ENCODE measurements at regions not wholly inside any gene's neighbourhood (a gene's known extent, or its start where the extent isn't known, plus 50 kb on each side); places are given as distances from the start of the nearest gene placed in this dataset.
A peak's percentile ranks its signal among the peaks of the same experiment; 100 is the strongest.

DNA sequence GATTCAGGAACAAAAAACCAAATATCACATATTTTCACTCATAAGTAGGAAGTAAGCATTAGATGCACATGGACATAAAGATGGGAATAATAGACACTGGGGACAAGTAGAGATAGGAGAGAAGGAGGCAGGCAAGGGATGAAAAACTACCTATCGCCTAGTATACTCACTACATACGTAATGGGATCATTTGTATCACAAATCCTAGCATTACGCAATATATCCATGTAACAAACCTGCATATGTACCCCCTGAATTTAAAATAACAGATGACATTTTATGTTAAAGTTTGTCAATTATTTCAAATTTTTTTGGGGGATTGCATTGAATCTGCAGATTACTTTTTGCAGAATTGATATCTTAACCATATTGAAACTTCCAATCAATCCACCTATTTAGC, 660.5 kb upstream of the MAN1A1 start:
- no peak for DNase-seq

- no peak for DNase-seq
Measured at GRCh38 chr6:120005292-120005976, 655.9 kb upstream of the MAN1A1 start.

- no peak for DNase-seq
Measured at GRCh38 chr6:119986934-119987549, 637.5 kb upstream of the MAN1A1 start.

DNA sequence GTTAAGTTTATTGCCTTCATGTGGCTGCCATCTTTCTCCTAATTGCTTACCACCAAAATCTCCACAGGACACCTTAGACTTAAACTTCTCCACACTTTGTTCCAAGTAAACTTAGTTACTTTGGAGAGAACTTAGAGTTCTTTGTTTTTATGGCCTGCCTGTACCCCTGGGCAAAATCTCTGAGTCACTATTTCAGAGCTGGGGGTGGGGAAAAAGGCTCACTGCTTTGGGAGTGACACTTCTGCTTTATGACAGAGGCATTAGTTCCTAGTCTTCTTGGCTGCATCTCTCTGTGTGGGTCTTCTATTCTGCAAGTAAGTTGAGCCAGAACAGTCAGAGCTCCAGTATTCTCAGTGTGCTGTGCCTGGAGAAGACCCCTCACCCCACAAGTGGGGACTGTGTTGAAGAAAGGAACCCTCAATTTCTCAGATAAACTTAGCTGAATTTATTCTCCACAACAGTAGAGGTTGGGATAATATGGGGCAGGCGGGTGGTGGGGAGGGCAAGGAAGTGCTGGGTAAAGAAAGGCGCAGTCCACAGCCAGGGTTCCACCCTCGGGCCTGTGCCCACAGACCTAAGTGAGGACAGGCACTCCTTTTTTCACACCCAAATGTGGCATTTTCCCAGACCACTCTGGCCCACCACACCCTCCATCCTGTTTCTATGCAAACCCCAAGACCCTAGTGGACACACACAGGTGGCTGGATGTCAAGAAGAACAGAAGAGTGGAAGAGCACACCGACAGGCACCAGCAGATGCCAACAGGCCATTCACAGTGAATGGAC, 636.6 kb upstream of the MAN1A1 start:
- DNase-seq = peak; percentile 19

DNA sequence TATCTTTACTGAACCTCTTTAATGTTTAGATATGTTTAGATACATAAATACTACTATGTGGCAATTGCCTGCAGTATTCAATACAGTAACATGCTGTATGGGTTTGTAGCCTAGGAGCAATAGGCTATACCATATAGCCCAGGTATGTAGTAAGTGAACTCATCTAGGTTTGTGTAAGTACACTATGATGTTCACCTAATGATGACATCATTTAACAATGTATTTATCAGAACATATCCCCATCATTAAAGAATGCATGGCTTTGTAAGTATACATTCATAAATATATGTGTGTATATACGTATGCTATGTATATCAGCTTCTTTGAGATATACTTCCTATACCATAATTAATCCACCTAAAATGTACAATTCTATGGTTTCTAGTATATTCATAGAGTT, 631.2 kb upstream of the MAN1A1 start:
- no peak for DNase-seq

DNA sequence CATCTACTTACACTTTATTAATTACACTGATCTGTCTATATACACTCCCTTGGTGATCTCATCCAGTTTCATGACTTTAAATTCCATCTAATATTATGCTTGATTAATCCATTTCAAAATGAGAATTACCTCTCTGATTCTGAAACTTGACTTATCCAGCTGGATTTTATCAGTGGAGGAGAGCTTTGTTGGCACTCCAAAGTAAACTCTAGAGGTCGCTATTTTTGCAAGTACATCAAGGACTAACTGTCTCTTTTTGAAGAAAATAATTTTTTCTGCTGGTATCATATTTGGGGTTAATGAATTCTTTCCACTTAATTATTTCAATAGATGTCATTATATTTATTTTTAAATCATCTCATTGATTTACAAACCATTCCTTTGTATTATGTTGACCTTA, 630.3 kb upstream of the MAN1A1 start:
- no peak for DNase-seq

DNA sequence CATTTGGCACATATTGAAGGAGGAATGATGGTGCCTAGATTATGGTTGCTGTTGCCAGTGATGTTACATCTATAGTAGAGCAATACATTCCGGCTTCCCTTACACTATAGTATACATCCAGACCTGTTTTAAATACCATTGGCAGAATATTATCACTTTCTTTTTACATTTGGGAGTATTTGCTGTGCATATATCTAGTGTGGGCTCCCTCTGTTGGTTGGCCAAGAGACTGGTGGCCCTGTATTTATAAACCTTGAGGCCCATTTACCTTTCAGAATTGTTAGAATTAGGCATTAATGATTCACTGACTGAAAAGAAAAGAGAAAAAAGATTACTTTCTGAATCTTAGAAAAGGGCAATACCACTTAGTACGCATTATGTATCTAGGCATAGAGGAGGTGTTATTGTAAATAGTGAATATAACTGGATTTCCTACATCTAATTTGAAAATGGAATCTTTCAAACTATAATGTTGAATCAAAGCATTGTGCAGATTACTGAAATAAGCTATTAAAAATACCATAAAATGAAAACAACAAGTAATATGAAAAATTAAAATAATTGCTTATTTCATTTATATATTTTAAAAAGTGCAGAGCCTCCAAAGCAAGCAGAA, 628.8 kb upstream of the MAN1A1 start:
- peak; percentile 47 for DNase-seq

DNA sequence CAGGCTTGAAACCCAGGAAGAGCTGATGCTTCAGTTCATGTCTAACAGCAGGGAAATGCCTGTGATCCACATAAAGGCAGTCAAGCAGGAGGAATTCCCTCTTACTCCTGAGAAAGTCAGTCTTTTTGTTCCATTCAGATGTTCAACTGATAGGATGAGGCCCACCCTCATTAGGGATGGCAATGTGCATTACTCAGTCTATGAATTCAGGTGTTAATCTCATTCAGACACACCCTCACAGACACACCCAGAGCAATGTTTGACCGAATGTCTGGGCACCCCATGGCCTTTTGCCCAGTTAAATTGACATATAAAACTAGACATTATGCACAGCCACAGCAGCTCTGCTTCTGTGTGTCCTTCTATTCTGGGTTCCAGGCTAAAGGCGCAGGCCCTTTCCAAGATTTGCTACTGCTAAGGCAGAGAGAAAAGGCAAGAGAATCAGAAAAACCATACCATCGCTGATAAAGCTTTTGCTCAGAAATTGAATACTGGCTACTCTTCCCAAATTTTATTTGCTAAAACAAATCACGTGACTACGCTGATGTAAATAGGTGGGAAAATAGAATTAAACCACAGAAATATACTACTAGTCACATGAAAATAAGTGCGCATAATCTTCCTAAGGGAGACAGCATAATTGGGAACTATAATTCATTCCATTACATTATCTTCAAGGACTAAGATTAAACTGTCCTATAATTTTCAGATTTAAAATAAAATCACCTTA, 625.0 kb upstream of the MAN1A1 start:
- DNase-seq = no peak

DNA sequence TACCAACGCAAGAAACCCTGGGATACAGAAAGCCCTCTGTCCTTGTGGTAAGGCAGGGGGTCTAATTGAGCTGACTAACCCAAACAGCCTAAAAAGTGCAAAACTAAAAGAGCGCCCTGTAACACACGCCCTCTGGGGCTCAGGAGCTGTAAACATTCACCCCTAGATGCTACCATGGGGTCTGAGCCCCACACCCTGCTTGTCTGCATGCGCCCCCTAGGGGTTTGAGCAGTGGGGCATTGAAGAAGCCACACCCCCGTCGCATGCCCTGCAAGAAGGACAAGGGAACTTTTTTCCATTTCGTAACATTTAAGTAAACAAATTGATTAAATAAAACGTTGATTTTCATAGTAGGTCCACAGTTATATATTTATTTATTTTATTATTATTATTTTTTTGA, 616.9 kb upstream of the MAN1A1 start:
- DNase-seq = peak; percentile 21

- no peak for DNase-seq
Measured at GRCh38 chr6:119965900-119966299, 616.3 kb upstream of the MAN1A1 start.

GRCh38 chr6:119965008-119965407, 615.4 kb upstream of the MAN1A1 start:
- no peak for DNase-seq

DNA sequence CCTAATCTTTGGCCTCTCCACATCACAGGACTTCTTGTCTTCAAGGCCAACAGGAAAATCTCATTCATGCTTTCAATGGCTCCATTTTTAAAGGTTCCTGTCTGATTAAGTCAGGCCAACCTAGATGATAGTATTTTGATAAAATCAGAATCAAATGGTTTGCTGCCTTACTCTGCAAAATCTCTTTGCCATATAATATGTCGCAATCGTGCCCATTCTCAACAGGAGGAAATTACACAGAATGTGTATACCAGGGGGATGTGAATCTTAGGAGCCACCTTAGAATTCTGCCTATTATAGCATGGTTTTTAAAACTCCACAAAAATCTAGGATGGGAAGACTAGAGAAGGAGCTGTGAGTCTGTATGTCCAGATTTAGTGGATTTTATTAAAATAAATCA, 612.9 kb upstream of the MAN1A1 start:
- DNase-seq = peak; percentile 33

DNA sequence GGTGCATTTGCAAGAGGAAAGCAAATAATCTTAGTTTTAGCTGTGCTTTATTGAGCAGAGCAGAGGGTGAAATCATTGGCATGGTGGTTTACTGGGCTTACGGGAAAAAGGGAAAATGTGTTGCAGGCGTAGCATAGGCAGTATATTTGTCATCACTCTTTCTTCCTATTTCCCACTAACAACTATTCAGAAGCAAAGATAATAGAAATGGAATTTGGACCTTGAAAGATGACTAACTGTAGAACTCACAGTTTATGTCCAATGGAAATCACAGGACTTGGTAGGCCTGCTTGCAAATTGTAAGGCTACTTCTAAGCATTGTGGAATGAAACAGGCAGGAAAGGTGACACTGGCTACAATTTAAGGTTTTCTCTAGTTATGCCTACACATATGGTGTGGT, 611.9 kb upstream of the MAN1A1 start:
- no peak for DNase-seq

- no peak for DNase-seq
Measured at GRCh38 chr6:119960456-119960855, 610.9 kb upstream of the MAN1A1 start.

DNA sequence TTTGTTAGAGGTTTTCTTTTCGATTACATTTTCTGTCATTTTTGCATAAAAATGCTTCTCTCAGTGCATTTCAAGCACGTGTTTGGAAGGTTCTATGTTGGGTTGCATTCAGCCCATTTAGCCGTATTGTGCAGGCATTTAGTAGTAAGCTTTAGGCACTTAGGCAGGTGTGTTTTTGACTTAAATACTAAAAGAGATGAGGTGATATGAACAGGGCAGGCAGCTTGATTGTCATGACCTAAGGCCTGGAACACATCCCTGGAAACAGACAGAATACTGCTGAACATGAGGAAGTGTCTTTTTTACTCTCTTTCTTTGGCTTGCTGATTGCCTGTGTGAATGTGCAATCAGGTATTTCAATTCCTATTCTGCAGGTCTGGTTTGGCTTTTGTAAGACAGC, 610.5 kb upstream of the MAN1A1 start:
- DNase-seq = no peak

- no peak for DNase-seq
Measured at GRCh38 chr6:119957195-119957594, 607.6 kb upstream of the MAN1A1 start.

GRCh38 chr6:119952696-119953095, 603.1 kb upstream of the MAN1A1 start:
- DNase-seq = no peak

GRCh38 chr6:119950681-119951080, 601.1 kb upstream of the MAN1A1 start:
- DNase-seq = no peak

- no peak for DNase-seq
Measured at GRCh38 chr6:119942078-119942752, 592.7 kb upstream of the MAN1A1 start.

DNA sequence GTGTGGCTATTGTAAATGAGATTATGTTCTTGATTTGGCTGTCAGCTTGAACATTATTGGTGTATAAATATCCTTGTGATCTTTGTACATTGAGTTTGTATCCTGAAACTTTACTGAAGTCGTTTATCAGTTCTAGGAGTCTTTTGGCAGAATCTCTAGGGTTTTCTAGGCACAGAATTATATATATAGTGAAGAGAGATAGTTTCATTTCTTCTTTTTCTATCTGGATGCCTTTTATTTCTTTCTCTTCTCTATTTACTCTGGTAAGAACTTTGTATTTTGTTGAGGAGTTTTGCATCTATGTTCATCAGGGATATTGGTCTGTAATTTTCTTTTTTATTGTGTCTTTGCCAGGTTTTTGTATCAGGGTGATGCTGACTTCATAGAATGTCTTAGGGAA, 589.2 kb upstream of the MAN1A1 start:
- no peak for DNase-seq

DNA sequence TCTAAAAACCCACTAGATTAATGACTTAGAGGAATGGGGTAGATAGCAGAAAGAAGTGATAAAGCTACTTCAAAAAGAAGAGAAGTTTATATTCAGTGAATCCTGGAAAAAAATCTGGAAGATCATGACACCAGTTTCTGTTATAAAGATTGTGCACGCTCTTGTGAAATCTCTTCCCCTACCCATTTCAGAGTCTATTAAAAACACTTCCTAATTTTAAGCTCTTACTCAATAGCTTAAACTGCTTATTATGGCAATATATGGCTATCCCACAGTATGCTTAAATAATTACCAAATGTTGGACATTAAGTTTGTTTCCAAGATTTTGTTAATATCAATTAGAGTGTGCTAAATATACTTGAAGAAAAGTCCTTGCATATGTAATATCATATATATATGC, 585.3 kb upstream of the MAN1A1 start:
- peak; percentile 10 for DNase-seq

DNA sequence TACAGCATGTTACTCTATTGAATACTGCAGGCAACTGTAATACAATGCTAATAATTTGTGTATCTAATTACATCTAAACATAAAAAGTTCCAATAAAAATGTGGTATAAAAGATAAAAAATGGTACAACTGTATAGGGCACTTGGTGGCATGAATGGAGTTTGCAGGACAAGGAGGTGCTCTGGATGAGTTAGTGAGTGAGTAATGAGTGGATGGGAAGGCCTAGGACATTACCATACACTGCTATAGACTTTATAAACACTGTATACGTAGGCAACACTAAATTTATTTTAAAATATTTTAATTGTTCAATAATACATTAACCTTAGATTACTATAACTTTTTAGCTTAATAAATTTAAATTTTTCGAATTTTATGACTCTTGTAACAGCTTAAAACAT, 579.6 kb upstream of the MAN1A1 start:
- DNase-seq = no peak

Data from hematopoietic multipotent progenitor cell treated with erythropoietin and hydrocortisone succinate and interleukin-3 and kit ligand, for 6 days (in vitro differentiated cells).